ENCODE measurements at regions not wholly inside any gene's neighbourhood (a gene's known extent, or its start where the extent isn't known, plus 50 kb on each side); places are given as distances from the start of the nearest gene placed in this dataset.

- TF ChIP-seq, protein P1, sequence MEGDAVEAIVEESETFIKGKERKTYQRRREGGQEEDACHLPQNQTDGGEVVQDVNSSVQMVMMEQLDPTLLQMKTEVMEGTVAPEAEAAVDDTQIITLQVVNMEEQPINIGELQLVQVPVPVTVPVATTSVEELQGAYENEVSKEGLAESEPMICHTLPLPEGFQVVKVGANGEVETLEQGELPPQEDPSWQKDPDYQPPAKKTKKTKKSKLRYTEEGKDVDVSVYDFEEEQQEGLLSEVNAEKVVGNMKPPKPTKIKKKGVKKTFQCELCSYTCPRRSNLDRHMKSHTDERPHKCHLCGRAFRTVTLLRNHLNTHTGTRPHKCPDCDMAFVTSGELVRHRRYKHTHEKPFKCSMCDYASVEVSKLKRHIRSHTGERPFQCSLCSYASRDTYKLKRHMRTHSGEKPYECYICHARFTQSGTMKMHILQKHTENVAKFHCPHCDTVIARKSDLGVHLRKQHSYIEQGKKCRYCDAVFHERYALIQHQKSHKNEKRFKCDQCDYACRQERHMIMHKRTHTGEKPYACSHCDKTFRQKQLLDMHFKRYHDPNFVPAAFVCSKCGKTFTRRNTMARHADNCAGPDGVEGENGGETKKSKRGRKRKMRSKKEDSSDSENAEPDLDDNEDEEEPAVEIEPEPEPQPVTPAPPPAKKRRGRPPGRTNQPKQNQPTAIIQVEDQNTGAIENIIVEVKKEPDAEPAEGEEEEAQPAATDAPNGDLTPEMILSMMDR (IDR thresholded peaks at IDR 0.05; ENCODE audit: low read depth, low read length, poor library complexity, severe bottlenecking): no peak
- TF ChIP-seq EZH2phosphoT487 (IDR thresholded peaks at IDR 0.05; ENCODE audit: borderline replicate concordance, low read length): no peak
Measured at GRCh38 chr10:3424111-3424851, 251.7 kb upstream of the PITRM1 start.
